Epithelial cell of esophagus (primary cell): ENCODE measurements at regions not wholly inside any gene's neighbourhood (a gene's known extent, or its start where the extent isn't known, plus 50 kb on each side); places are given as distances from the start of the nearest gene placed in this dataset.

Experiments
- DNase-seq: peaks from one replicate; pipeline ENCODE4 v3.0.0; 2010; ENCODE audit warnings: low read depth
- H3K4me3 ChIP-seq: 2 replicates; pipeline ENCODE4 v1.5.1; 2011; ENCODE audit warnings: mild to moderate bottlenecking, low read length, control low read depth
- TF ChIP-seq, protein P1 (sequence below): IDR thresholded peaks from 2 replicates; pipeline ENCODE4 v1.5.1; 2011; ENCODE audit warnings: low read depth, mild to moderate bottlenecking, low read length, control low read depth, inconsistent platforms; ENCODE audit not compliant: insufficient read depth; ENCODE audit errors: missing control alignments

DNA sequence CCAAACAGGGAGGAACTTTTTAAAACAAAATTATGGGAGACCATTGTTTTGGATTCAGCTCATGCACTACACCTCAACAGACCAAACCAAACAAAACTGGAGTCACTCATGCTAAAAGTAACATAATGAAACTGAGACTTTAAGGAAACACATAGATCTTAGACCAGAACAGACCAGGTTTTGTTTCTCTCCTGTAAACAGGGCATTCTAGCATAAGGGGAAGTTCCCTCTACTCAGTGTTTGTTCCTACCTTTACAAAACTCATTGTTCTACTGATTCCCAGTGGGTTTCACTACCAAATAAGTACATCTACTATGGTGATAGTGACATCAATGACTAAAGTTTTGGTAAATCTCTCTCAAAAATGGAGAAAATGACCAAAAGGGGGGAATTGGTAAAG is 1103.6 kb upstream of the EDIL3 start:
- TF ChIP-seq, protein P1, sequence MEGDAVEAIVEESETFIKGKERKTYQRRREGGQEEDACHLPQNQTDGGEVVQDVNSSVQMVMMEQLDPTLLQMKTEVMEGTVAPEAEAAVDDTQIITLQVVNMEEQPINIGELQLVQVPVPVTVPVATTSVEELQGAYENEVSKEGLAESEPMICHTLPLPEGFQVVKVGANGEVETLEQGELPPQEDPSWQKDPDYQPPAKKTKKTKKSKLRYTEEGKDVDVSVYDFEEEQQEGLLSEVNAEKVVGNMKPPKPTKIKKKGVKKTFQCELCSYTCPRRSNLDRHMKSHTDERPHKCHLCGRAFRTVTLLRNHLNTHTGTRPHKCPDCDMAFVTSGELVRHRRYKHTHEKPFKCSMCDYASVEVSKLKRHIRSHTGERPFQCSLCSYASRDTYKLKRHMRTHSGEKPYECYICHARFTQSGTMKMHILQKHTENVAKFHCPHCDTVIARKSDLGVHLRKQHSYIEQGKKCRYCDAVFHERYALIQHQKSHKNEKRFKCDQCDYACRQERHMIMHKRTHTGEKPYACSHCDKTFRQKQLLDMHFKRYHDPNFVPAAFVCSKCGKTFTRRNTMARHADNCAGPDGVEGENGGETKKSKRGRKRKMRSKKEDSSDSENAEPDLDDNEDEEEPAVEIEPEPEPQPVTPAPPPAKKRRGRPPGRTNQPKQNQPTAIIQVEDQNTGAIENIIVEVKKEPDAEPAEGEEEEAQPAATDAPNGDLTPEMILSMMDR: no peak
- H3K4me3 ChIP-seq: no peak overlapping the region
- no peak for DNase-seq

DNA sequence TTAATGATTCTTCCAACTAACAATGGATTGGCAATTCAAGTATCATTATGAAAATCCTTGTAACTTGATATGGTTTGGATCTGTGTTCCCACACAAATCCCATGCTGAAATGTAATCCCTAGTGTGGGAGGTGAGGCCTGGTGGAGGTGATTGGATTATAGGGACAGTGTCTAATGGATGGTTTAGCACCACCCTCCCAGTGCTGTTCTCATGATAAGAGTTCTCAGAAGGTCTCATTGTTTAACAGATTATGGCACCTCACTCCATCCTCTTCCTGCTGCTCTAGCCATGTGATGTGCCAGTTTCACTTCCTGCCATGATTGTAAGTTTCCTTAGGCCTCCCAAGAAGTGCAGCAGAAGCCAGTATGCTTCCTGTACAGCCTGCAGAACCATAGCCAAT is 1116.2 kb upstream of the EDIL3 start:
- TF ChIP-seq, protein P1: no peak
- DNase-seq: no peak
- H3K4me3 ChIP-seq: no peak overlapping the region

DNA sequence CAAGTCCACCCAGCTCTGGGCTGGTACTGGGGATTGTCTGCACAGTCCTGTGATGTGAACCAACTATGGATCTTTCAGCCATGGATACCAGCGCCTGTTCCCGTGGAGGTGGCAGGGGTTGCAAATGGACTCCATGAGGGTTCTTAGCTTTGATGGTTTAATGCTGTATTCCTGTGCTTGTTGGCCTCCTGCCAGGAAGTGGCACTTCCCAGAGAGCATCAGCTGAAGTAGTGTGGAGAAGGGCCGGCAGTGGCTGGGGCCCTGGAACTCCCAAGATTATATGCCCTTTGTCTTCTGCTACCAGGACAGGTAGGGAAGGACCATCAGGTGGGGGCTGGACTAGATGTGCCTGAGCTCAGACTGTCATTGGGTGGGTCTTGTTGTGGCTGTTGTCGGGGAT is 1104.8 kb upstream of the COX7C start:
- H3K4me3 ChIP-seq: no peak overlapping the region
- TF ChIP-seq, protein P1: no peak
- no peak for DNase-seq

DNA sequence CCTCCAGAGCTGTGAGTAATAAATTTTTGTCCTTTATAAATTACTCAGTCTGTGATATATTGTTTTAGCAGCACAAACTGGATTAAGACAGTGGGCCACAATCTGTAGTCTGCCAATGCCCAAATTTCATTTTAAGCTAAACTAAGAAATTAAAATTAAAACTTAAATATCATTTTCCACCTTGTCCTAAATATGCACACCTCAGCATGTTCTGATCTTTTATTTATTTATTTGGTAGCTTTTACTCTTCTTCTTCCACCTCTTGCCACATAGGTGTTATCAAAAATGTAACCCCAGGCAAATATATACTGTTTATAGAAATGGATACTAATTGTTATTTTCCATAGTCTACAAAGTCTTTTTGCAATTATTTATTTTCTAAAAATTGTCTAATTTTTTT is 1102.2 kb upstream of the COX7C start:
- no peak overlapping the region for H3K4me3 ChIP-seq

DNA sequence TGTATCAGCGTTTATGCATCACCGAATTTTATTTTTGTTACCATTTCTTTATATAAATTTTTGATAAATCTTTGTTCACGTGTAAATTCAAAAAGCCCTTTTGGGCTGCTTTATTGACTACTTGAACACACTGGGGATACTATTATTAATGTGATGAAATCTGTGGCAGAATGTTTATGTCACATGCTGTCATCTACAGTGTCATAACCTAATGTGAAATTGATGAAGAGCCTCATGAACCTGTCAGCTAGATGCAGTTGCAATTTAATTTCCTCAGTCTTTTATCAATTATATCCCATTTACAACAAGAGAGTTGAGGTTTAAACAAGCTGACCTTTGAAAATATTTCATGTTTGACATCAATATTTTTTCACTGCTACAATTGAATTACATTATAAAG is 1100.4 kb upstream of the COX7C start:
- TF ChIP-seq, protein P1: no peak
- H3K4me3 ChIP-seq: no peak overlapping the region
- no peak for DNase-seq

More for the DNA sequence above, 1102.2 kb upstream of the COX7C start:
- DNase-seq: no peak
- TF ChIP-seq, protein P1: no peak

DNA sequence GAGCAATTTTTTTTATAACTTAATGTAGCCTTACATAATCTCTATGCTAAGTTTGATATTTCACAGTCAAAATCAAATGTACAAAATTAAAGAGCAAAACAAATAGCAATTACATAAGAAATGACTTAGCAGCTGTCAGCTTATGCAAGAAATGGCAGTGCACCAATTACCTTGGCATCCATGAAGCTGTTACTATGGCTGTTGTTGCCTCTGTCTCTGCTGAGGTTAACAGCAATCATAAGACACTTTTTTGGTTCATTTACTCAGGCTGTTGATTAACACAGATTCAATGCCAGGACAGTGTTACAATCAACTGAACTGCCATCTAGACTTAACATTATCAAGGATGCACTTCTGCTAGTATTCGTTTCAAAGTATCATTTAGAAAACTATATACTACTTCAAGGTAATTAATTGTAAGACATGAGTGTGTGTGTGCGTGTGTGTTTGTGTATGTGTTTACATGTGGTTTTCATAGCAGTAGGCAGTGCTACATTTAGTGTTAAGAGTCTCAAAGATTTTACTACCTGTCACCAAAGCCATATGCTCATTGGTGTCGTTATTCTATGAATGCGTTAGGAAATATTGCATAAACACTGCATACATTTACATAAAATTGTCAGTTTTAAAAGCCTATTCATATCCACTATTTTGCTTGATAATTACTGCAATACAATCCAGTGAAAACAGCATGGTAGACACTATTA is 1084.2 kb upstream of the COX7C start:
- no peak for DNase-seq
- H3K4me3 ChIP-seq: no peak overlapping the region
- TF ChIP-seq, protein P1: no peak

DNA sequence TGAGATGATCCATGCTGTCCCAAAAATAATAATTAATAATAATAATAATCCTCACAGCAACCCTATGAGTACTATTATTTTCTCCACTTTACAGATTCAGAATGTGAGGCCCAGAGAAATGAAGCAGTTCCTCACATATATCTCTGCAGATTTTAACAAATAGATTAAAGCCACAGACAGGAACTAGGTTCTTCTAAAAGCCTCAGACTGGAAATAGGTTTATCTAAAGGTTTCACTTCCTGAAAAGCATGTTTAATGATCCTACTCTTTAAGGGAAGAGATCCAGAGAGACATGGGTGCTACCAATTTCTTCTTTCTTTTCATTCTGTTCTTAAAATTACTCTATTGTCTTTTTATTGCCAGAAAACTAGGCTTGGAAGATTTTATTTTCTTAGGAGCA is 1079.4 kb upstream of the COX7C start:
- no peak for DNase-seq
- H3K4me3 ChIP-seq: no peak overlapping the region
- TF ChIP-seq, protein P1: no peak
